ENCODE measurements at regions not wholly inside any gene's neighbourhood (a gene's known extent, or its start where the extent isn't known, plus 50 kb on each side); places are given as distances from the start of the nearest gene placed in this dataset.
"Not testable (repeated sequence)": the region's sequence is repeated elsewhere in the genome, so short reads cannot be mapped to it uniquely, and the experiment has no call there.

- Histone ChIP-seq H3K4me3 (ENCODE audit: insufficient read depth, low read depth, low read length) (no peak overlapping the region), H3K4me2 (ENCODE audit: low read length) (no peak overlapping the region), H3K9ac (ENCODE audit: low read length) (no peak overlapping the region), H2AFZ (ENCODE audit: low read depth, low read length) (no peak overlapping the region), H3K27ac (ENCODE audit: low read depth, low read length) (no peak overlapping the region), H3K79me2 (ENCODE audit: insufficient read depth, low read length) (no peaks in the 10 kb centered on the region), H3K36me3 (ENCODE audit: insufficient read depth, low read length) (no peaks in the 10 kb centered on the region), H3K9me3 (ENCODE audit: insufficient read depth, low read depth, low read length) (no peaks in the 10 kb centered on the region), H4K20me1 (ENCODE audit: insufficient read depth, low read length) (no peaks in the 10 kb centered on the region), H3K4me1 (ENCODE audit: insufficient read depth, low read length) (peaks cover 6% of the 10 kb centered on the region), H3K27me3 (ENCODE audit: insufficient read depth, low read length) (no peaks in the 10 kb centered on the region)
- peaks cover 4% of the 10 kb centered on the region for H3K27me3 Mint-ChIP-seq (ENCODE audit: low read depth, unreplicated experiment)
- TF ChIP-seq EZH2 (IDR thresholded peaks at IDR 0.05; ENCODE audit: insufficient read depth, low read length) (no peak), CTCF (IDR thresholded peaks at IDR 0.05; ENCODE audit: insufficient read depth, low read depth, low read length) (no peak)
- no peak overlapping the region for H3K4me3 Mint-ChIP-seq (ENCODE audit: unreplicated experiment)
- no peak for FAIRE-seq
- peak; percentile 64 for DNase-seq (ENCODE audit: low read depth)
- no peaks in the 10 kb centered on the region for H3K9me3 Mint-ChIP-seq (ENCODE audit: unreplicated experiment)
- no peak overlapping the region for H3K27ac Mint-ChIP-seq (ENCODE audit: unreplicated experiment)
- peaks cover 8% of the 10 kb centered on the region for H3K4me1 Mint-ChIP-seq (ENCODE audit: low read depth, unreplicated experiment)
- no peaks in the 10 kb centered on the region for H3K36me3 Mint-ChIP-seq (ENCODE audit: low read depth, unreplicated experiment)
Measured at GRCh38 chr10:9262770-9263169, 1208.3 kb downstream of the GATA3 start.

GRCh38 chr10:9268176-9268575, 1213.7 kb downstream of the GATA3 start:
- H3K27me3 ChIP-seq (ENCODE audit: insufficient read depth, low read length): peaks cover 2% of the 10 kb centered on the region
- no peak overlapping the region for H3K4me3 Mint-ChIP-seq (ENCODE audit: unreplicated experiment)
- H3K4me2 ChIP-seq (ENCODE audit: low read length): no peak overlapping the region
- no peak overlapping the region for H2AFZ ChIP-seq (ENCODE audit: low read depth, low read length)
- no peak overlapping the region for H3K27ac ChIP-seq (ENCODE audit: low read depth, low read length)
- FAIRE-seq (no peak), DNase-seq (ENCODE audit: low read depth) (no peak)
- no peaks in the 10 kb centered on the region for H3K27me3 Mint-ChIP-seq (ENCODE audit: low read depth, unreplicated experiment)
- no peaks in the 10 kb centered on the region for H3K79me2 ChIP-seq (ENCODE audit: insufficient read depth, low read length)
- H3K4me1 ChIP-seq (ENCODE audit: insufficient read depth, low read length): no peaks in the 10 kb centered on the region
- no peak overlapping the region for H3K9ac ChIP-seq (ENCODE audit: low read length)
- H4K20me1 ChIP-seq (ENCODE audit: insufficient read depth, low read length): no peaks in the 10 kb centered on the region
- TF ChIP-seq EZH2 (IDR thresholded peaks at IDR 0.05; ENCODE audit: insufficient read depth, low read length): no peak
- no peak for TF ChIP-seq CTCF (IDR thresholded peaks at IDR 0.05; ENCODE audit: insufficient read depth, low read depth, low read length)
- H3K36me3 Mint-ChIP-seq (ENCODE audit: low read depth, unreplicated experiment): no peaks in the 10 kb centered on the region
- H3K9me3 Mint-ChIP-seq (ENCODE audit: unreplicated experiment): no peaks in the 10 kb centered on the region
- H3K36me3 ChIP-seq (ENCODE audit: insufficient read depth, low read length): no peaks in the 10 kb centered on the region
- no peaks in the 10 kb centered on the region for H3K9me3 ChIP-seq (ENCODE audit: insufficient read depth, low read depth, low read length)
- no peak overlapping the region for H3K4me3 ChIP-seq (ENCODE audit: insufficient read depth, low read depth, low read length)
- H3K4me1 Mint-ChIP-seq (ENCODE audit: low read depth, unreplicated experiment): no peaks in the 10 kb centered on the region
- H3K27ac Mint-ChIP-seq (ENCODE audit: unreplicated experiment): no peak overlapping the region

GRCh38 chr10:9273126-9273833, 1218.8 kb downstream of the GATA3 start:
- DNase-seq (ENCODE audit: low read depth); H3K4me2 ChIP-seq (ENCODE audit: low read length); H3K9me3 ChIP-seq (ENCODE audit: insufficient read depth, low read depth, low read length); H3K36me3 ChIP-seq (ENCODE audit: insufficient read depth, low read length); H3K9me3 Mint-ChIP-seq (ENCODE audit: unreplicated experiment); H3K36me3 Mint-ChIP-seq (ENCODE audit: low read depth, unreplicated experiment); H3K4me3 ChIP-seq (ENCODE audit: insufficient read depth, low read depth, low read length); H3K9ac ChIP-seq (ENCODE audit: low read length); H3K27ac ChIP-seq (ENCODE audit: low read depth, low read length); H3K4me1 ChIP-seq (ENCODE audit: insufficient read depth, low read length); FAIRE-seq; H2AFZ ChIP-seq (ENCODE audit: low read depth, low read length); H3K4me1 Mint-ChIP-seq (ENCODE audit: low read depth, unreplicated experiment); H3K79me2 ChIP-seq (ENCODE audit: insufficient read depth, low read length); H4K20me1 ChIP-seq (ENCODE audit: insufficient read depth, low read length); H3K27me3 Mint-ChIP-seq (ENCODE audit: low read depth, unreplicated experiment); H3K27me3 ChIP-seq (ENCODE audit: insufficient read depth, low read length); H3K4me3 Mint-ChIP-seq (ENCODE audit: unreplicated experiment); H3K27ac Mint-ChIP-seq (ENCODE audit: unreplicated experiment): not testable (repeated sequence)
